H1 (cell line): ENCODE measurements at regions not wholly inside any gene's neighbourhood (a gene's known extent, or its start where the extent isn't known, plus 50 kb on each side); places are given as distances from the start of the nearest gene placed in this dataset.

ENCODE experiments used
- CTCF ChIA-PET: fragments of 300-600 bp; sonication (Branson Sonifier 250); formaldehyde crosslinking; loops from one replicate; lab custom pipeline; 2021; ENCODE audit not compliant: partially characterized antibody; lab: Charles Lee
- POLR2A ChIA-PET: fragments of 300-600 bp; sonication (Branson Sonifier 250); formaldehyde crosslinking; loops from one replicate; lab custom pipeline; 2021; ENCODE audit warnings: inconsistent platforms; ENCODE audit not compliant: partially characterized antibody; lab: Charles Lee
- DNase-seq, 2 experiments: peaks; one replicate each; pipeline versions ENCODE4 v3.0.0 to v3.0.0-alpha.2; 2010 to 2022; ENCODE audit warnings: low spot score in 2 of 2, low read depth in 1 of 2, mixed read lengths in 1 of 2
- FAIRE-seq: peaks from 2 replicates; lab custom pipeline; 2011; peaks lifted over from hg19 to GRCh38; lab: Jason Lieb, UNC
- H2AFZ ChIP-seq: 2 replicates; pipeline ENCODE4 v1.8.1; 2012; ENCODE audit warnings: low read length, inconsistent platforms
- H2AK5ac ChIP-seq: 2 replicates; pipeline ENCODE4 v1.6.1; 2013; ENCODE audit warnings: low read depth, low read length
- H2BK120ac ChIP-seq: replicated peaks from 2 replicates; pipeline ENCODE3; 2013; ENCODE audit warnings: low read depth, low read length, inconsistent platforms
- H2BK12ac ChIP-seq: 2 replicates; pipeline ENCODE4 v1.6.1; 2013; ENCODE audit warnings: low read depth, low read length
- H2BK15ac ChIP-seq: 2 replicates; pipeline ENCODE4 v1.6.1; 2013; ENCODE audit warnings: low read length
- H2BK20ac ChIP-seq: 2 replicates; pipeline ENCODE4 v1.6.1; 2013; ENCODE audit warnings: low read length
- H2BK5ac ChIP-seq: 2 replicates; pipeline ENCODE4 v1.6.1; 2013; ENCODE audit warnings: low read depth, low read length
- H3K14ac ChIP-seq: 2 replicates; pipeline ENCODE4 v1.6.1; 2013; ENCODE audit warnings: inconsistent platforms; ENCODE audit not compliant: insufficient read length
- H3K18ac ChIP-seq: 2 replicates; pipeline ENCODE4 v1.6.1; 2013; ENCODE audit warnings: low read length; ENCODE audit errors: extremely low read depth
- H3K23ac ChIP-seq: 2 replicates; pipeline ENCODE4 v1.6.1; 2013; ENCODE audit warnings: inconsistent platforms; ENCODE audit not compliant: insufficient read length
- H3K23me2 ChIP-seq: 2 replicates; pipeline ENCODE4 v1.6.1; 2013; ENCODE audit warnings: low read depth, low read length
- H3K27ac ChIP-seq: 2 replicates; pipeline ENCODE4 v1.6.1; 2011; ENCODE audit warnings: low read depth, low read length, inconsistent platforms
- H3K27me3 ChIP-seq, 4 experiments: replicated peaks in 1 of 4; 1 replicate in 1 of 4; 2 replicates in 3 of 4; pipeline versions ENCODE4 v1.6.1 to v1.8.1; 2011 to 2013; ENCODE audit warnings: low read length in 3 of 4, mild to moderate bottlenecking in 3 of 4, inconsistent platforms in 2 of 4, mixed read lengths in 2 of 4, moderate library complexity in 1 of 4; ENCODE audit not compliant: control insufficient read depth in 3 of 4, insufficient read depth in 3 of 4; ENCODE audit errors: extremely low read depth in 1 of 4
- H3K36me3 ChIP-seq, 4 experiments: 2 replicates each; pipeline versions ENCODE4 v1.6.1 to v1.8.1; 2011 to 2013; ENCODE audit warnings: mild to moderate bottlenecking in 4 of 4, low read length in 3 of 4, moderate library complexity in 2 of 4, control low read depth in 1 of 4, inconsistent platforms in 1 of 4; ENCODE audit not compliant: insufficient read depth in 4 of 4, control insufficient read depth in 2 of 4
- H3K4ac ChIP-seq: replicated peaks from 2 replicates; pipeline ENCODE3; 2013; ENCODE audit warnings: low read length, low read depth, mixed read lengths, inconsistent platforms; ENCODE audit not compliant: insufficient read length
- H3K4me1 ChIP-seq, 4 experiments: replicated peaks in 1 of 4; 1 replicate in 1 of 4; 2 replicates in 3 of 4; pipeline versions ENCODE4 v1.6.1 to v1.8.1; 2011 to 2013; ENCODE audit warnings: low read length in 3 of 4, inconsistent platforms in 2 of 4, mixed read lengths in 1 of 4; ENCODE audit not compliant: insufficient read depth in 4 of 4, control insufficient read depth in 3 of 4
- H3K4me2 ChIP-seq, 2 experiments: 2 replicates each; pipeline versions ENCODE4 v1.6.1 to v1.8.1; 2011 to 2013; ENCODE audit warnings: low read depth in 2 of 2, low read length in 2 of 2, control low read depth in 1 of 2, inconsistent platforms in 1 of 2, mild to moderate bottlenecking in 1 of 2; ENCODE audit not compliant: insufficient read depth in 1 of 2
- H3K4me3 ChIP-seq, 4 experiments: fragments of 200-600, 300-600 bp in 1 of 4; sonication (generic), shearing (Covaris generic), sonication (Bioruptor Twin) in 1 of 4; 2 replicates each; pipeline versions ENCODE4 v1.5.1 to v1.8.1; 2011 to 2016; ENCODE audit warnings: low read length in 4 of 4, low read depth in 3 of 4, control low read depth in 2 of 4, inconsistent platforms in 2 of 4, mild to moderate bottlenecking in 2 of 4, mixed read lengths in 1 of 4, moderate library complexity in 1 of 4; ENCODE audit not compliant: insufficient read depth in 2 of 4; ENCODE audit errors: extremely low read depth in 1 of 4
- H3K56ac ChIP-seq: replicated peaks from 2 replicates; pipeline ENCODE3; 2013; ENCODE audit warnings: low read depth, mild to moderate bottlenecking, mixed read lengths, low read length, inconsistent platforms; ENCODE audit not compliant: insufficient read length
- H3K79me1 ChIP-seq: 2 replicates; pipeline ENCODE4 v1.6.1; 2013; ENCODE audit warnings: low read depth, low read length, control low read depth
- H3K79me2 ChIP-seq, 2 experiments: 2 replicates each; pipeline versions ENCODE4 v1.6.1 to v1.8.1; 2012 to 2013; ENCODE audit warnings: low read length in 2 of 2, mild to moderate bottlenecking in 2 of 2, inconsistent platforms in 1 of 2; ENCODE audit not compliant: insufficient read depth in 2 of 2, control insufficient read depth in 1 of 2
- H3K9ac ChIP-seq, 4 experiments: replicated peaks in 1 of 4; 1 replicate in 1 of 4; 2 replicates in 3 of 4; pipeline versions ENCODE4 v1.6.1 to v1.8.1; 2011 to 2013; ENCODE audit warnings: low read depth in 3 of 4, low read length in 3 of 4, control low read depth in 2 of 4, mild to moderate bottlenecking in 2 of 4, moderate library complexity in 2 of 4, inconsistent platforms in 1 of 4; ENCODE audit errors: extremely low read depth in 1 of 4
- H3K9me3 ChIP-seq, 2 experiments: 2 replicates each; pipeline versions ENCODE4 v1.6.1 to v1.8.1; 2012 to 2013; ENCODE audit warnings: mild to moderate bottlenecking in 2 of 2, moderate library complexity in 2 of 2, control low read depth in 1 of 2, inconsistent platforms in 1 of 2, low read depth in 1 of 2, low read length in 1 of 2, mixed read lengths in 1 of 2; ENCODE audit not compliant: insufficient read depth in 2 of 2
- H4K20me1 ChIP-seq, 2 experiments: replicated peaks in 1 of 2; 2 replicates each; pipeline versions ENCODE3 to v1.8.1; 2011 to 2013; ENCODE audit warnings: inconsistent platforms in 2 of 2, low read length in 2 of 2, mild to moderate bottlenecking in 1 of 2; ENCODE audit not compliant: insufficient read depth in 2 of 2, control insufficient read depth in 1 of 2
- H4K5ac ChIP-seq: 2 replicates; pipeline ENCODE4 v1.6.1; 2013; ENCODE audit warnings: low read length, low read depth, mixed read lengths, inconsistent platforms; ENCODE audit not compliant: insufficient read length
- H4K8ac ChIP-seq: 2 replicates; pipeline ENCODE4 v1.8.0; 2013; ENCODE audit warnings: mild to moderate bottlenecking, moderate library complexity, low read length, inconsistent platforms; ENCODE audit not compliant: insufficient read depth; ENCODE audit errors: extremely low read depth
- H4K91ac ChIP-seq: replicated peaks from 2 replicates; pipeline ENCODE3; 2013; ENCODE audit warnings: low read length, mixed read lengths, inconsistent platforms; ENCODE audit not compliant: insufficient read length
- BACH1 ChIP-seq: IDR thresholded peaks from 2 replicates; pipeline ENCODE4 v1.6.1; 2012; ENCODE audit warnings: low read length, improper control_type of control experiment
- BCL11A ChIP-seq, 2 experiments: IDR thresholded peaks; one replicate each; pipeline ENCODE4 v1.6.1; 2011; ENCODE audit warnings: low read depth in 2 of 2, low read length in 2 of 2, mild to moderate bottlenecking in 2 of 2
- CBX8 ChIP-seq: fragments of 300-800, 300-1000 bp; sonication (generic); IDR thresholded peaks from 2 replicates; pipeline ENCODE4 v1.7.1; 2016; ENCODE audit warnings: low read depth, low read length, borderline replicate concordance
- CEBPB ChIP-seq: IDR thresholded peaks from 2 replicates; pipeline ENCODE4 v1.6.1; 2012; ENCODE audit warnings: low read depth, low read length
- CREB1 ChIP-seq: IDR thresholded peaks from 2 replicates; pipeline ENCODE4 v1.6.1; 2012; ENCODE audit warnings: inconsistent platforms
- GABPA ChIP-seq: IDR thresholded peaks from 2 replicates; pipeline ENCODE4 v1.6.1; 2011; ENCODE audit warnings: mild to moderate bottlenecking, low read length, moderate library complexity, borderline replicate concordance; ENCODE audit not compliant: insufficient read depth
- GTF2F1 ChIP-seq: IDR thresholded peaks from 2 replicates; pipeline ENCODE4 v1.6.1; 2012; ENCODE audit warnings: low read depth, low read length, improper control_type of control experiment, borderline replicate concordance
- PHF8 ChIP-seq: fragments of 200-600 bp; sonication (generic); conservative IDR thresholded peaks from 2 replicates; pipeline ENCODE4 v1.7.1; 2012; ENCODE audit warnings: low read depth, mild to moderate bottlenecking, inconsistent platforms, low read length, moderate library complexity
- POU5F1 ChIP-seq: IDR thresholded peaks from 2 replicates; pipeline ENCODE4 v1.6.1; 2011; ENCODE audit warnings: low read depth, mild to moderate bottlenecking, low read length, moderate library complexity
- SIN3A ChIP-seq, 2 experiments: IDR thresholded peaks in 1 of 2; conservative IDR thresholded peaks in 1 of 2; 2 replicates each; pipeline ENCODE4 v1.6.1; 2011 to 2012; ENCODE audit warnings: low read length in 2 of 2, improper control_type of control experiment in 1 of 2, low read depth in 1 of 2, mild to moderate bottlenecking in 1 of 2
- SIRT6 ChIP-seq: IDR thresholded peaks from one replicate; pipeline ENCODE4 v1.7.1; 2012; ENCODE audit warnings: low read length, inconsistent platforms
- SP2 ChIP-seq: IDR thresholded peaks from 2 replicates; pipeline ENCODE4 v1.6.1; 2012; ENCODE audit warnings: mild to moderate bottlenecking, low read length, inconsistent platforms
- TAF1 ChIP-seq: IDR thresholded peaks from 2 replicates; pipeline ENCODE4 v1.6.1; 2011; ENCODE audit warnings: mild to moderate bottlenecking, low read depth, low read length
- WGBS, 2 experiments: shearing (Covaris generic) in 1 of 2; methylation state at CpG; one replicate each; pipeline versions ENCODE4 v1.1.6 to v1.1.7; 2013 to 2015; ENCODE audit warnings: low lambda C conversion rate in 2 of 2, mixed read lengths in 2 of 2, inconsistent platforms in 1 of 2, low coverage in 1 of 2, missing lambda C conversion rate in 1 of 2; ENCODE audit not compliant: insufficient replicate concordance in 2 of 2, insufficient coverage in 1 of 2, insufficient read length in 1 of 2; ENCODE audit errors: extremely low coverage in 1 of 2, missing lambda C conversion rate in 1 of 2; 5-methylcytosine and 5-hydroxymethylcytosine counted together
- TF ChIP-seq, protein P1 (sequence below): IDR thresholded peaks from 2 replicates; pipeline ENCODE4 v1.6.1; 2011; ENCODE audit warnings: low read depth, mild to moderate bottlenecking, low read length; ENCODE audit not compliant: insufficient read depth

DNA sequence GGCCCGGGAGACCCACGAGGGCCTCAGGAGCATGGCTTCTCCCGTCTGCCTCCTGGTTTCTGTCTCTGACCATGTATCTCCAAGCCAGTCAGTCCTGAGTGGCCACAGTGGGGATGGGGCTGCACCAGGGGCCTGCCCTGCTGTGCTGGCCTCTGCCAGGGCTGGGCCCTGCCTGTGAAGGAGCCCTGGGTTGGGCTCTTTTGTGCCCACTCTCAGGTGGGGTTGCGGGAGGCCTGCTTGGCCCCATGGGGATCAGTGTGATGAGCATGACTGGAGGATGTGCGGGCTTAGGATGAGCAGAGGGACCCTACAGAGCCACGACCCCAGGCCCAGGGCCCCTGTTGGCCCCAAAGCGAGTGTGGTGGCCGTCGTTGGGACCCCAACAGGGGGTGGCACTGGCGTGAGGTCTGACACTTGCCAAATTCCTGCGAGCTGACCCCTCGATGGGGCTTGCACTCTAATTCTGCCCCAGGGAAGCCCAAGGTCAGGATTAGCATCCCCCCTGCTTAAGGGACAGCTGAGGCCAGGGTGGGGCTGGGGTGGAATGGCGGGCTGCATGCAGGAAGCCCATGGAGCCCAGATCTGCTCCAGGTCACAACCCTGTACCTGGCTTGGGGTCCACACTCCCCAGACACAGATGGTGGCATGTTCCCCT is 90.0 kb upstream of the BHLHE23 start:
- Histone ChIP-seq H2BK5ac (no peak overlapping the region), H2BK20ac (no peak overlapping the region), H3K4ac (no peak overlapping the region), H3K9me3 (no peaks in the 10 kb centered on the region), H3K36me3 (no peaks in the 10 kb centered on the region), H3K27ac (no peak overlapping the region), H2AFZ (no peak overlapping the region), H2BK15ac (no peak overlapping the region), H4K20me1 (peaks cover 2% of the 10 kb centered on the region in 2 experiments), H3K4me2 (no peak overlapping the region), H3K14ac (no peak overlapping the region), H3K4me3 (no peak overlapping the region), H3K27me3 (peaks cover 14 to 28% (median 26%) of the 10 kb centered on the region in 4 experiments), H2AK5ac (no peak overlapping the region; the same call in 1 of the 2 replicates), H4K8ac (no peak overlapping the region), H4K5ac (no peak overlapping the region), H3K23me2 (peaks cover 3% of the 10 kb centered on the region), H4K91ac (no peak overlapping the region), H3K23ac (no peak overlapping the region), H3K4me1 (peaks cover 0 to 14% (median 5%) of the 10 kb centered on the region in 4 experiments; a peak in 6 of 7 replicates), H3K56ac (no peak overlapping the region), H3K79me2 (no peaks in the 10 kb centered on the region), H3K79me1 (no peaks in the 10 kb centered on the region), H3K18ac (no peak overlapping the region; the same call in 1 of the 2 replicates), H2BK12ac (no peak overlapping the region), H2BK120ac (no peak overlapping the region), H3K9ac (no peak overlapping the region)
- FAIRE-seq = no peak
- DNase-seq = peak in 1 of 2 experiments; percentile 37
- CTCF ChIA-PET = no interaction called here
- WGBS, 2 experiments = 83% methylated on average over 13 of the region's 13 CpGs; no CpG with 5 or more reads in 1 of the 2 experiments
- POLR2A ChIA-PET = no interaction called here
- TF ChIP-seq TAF1 (no peak), BCL11A (IDR thresholded peaks at IDR 0.05; ENCODE audit: low read depth in 2 of 2, low read length in 2 of 2) (no peak), BACH1 (no peak), GABPA (no peak), PHF8 (no peak), CBX8 (no peak), GTF2F1 (no peak), POU5F1 (no peak), SIRT6 (no peak), SP2 (no peak), CREB1 (no peak), SIN3A (conservative IDR thresholded peaks at IDR 0.05 in 1 of 2, IDR thresholded peaks at IDR 0.05 in 1 of 2; ENCODE audit: low read depth in 1 of 2, low read length in 2 of 2) (no peak), CEBPB (no peak)
- TF ChIP-seq, protein P1, sequence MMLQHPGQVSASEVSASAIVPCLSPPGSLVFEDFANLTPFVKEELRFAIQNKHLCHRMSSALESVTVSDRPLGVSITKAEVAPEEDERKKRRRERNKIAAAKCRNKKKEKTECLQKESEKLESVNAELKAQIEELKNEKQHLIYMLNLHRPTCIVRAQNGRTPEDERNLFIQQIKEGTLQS = no peak
